ENCODE measurements at regions not wholly inside any gene's neighbourhood (a gene's known extent, or its start where the extent isn't known, plus 50 kb on each side); places are given as distances from the start of the nearest gene placed in this dataset.

- no peak for DNase-seq (ENCODE audit: low spot score)
Measured at GRCh38 chr13:38519229-38519911, 167.5 kb upstream of the FREM2 start.

- DNase-seq (ENCODE audit: low spot score) = no peak
Measured at GRCh38 chr13:38520041-38520440, 166.8 kb upstream of the FREM2 start.

GRCh38 chr13:38527140-38527539 lies 159.7 kb upstream of the FREM2 start:
- DNase-seq (ENCODE audit: low spot score) = no peak

- no peak for DNase-seq (ENCODE audit: low spot score)
Measured at GRCh38 chr13:38528986-38529385, 157.9 kb upstream of the FREM2 start.

GRCh38 chr13:38530492-38530891 lies 156.4 kb upstream of the FREM2 start:
- DNase-seq (ENCODE audit: low spot score) = peak; percentile 6

GRCh38 chr13:38535261-38535660 lies 151.6 kb upstream of the FREM2 start:
- no peak for DNase-seq (ENCODE audit: low spot score)

- DNase-seq (ENCODE audit: low spot score) = no peak
Measured at GRCh38 chr13:38537051-38537450, 149.8 kb upstream of the FREM2 start.

GRCh38 chr13:38538422-38538821 lies 148.5 kb upstream of the FREM2 start:
- no peak for DNase-seq (ENCODE audit: low spot score)

GRCh38 chr13:38539632-38540031 lies 147.2 kb upstream of the FREM2 start:
- no peak for DNase-seq (ENCODE audit: low spot score)

GRCh38 chr13:38542601-38543000 lies 144.3 kb upstream of the FREM2 start:
- peak; percentile 6 for DNase-seq (ENCODE audit: low spot score)

- no peak for DNase-seq (ENCODE audit: low spot score)
Measured at GRCh38 chr13:38543561-38543960, 143.3 kb upstream of the FREM2 start.

- no peak for DNase-seq (ENCODE audit: low spot score)
Measured at GRCh38 chr13:38563739-38564138, 123.1 kb upstream of the FREM2 start.

GRCh38 chr13:38564256-38565150 lies 122.4 kb upstream of the FREM2 start:
- DNase-seq (ENCODE audit: low spot score) = peak; percentile 48

- no peak for DNase-seq (ENCODE audit: low spot score)
Measured at GRCh38 chr13:38566023-38566422, 120.9 kb upstream of the FREM2 start.

GRCh38 chr13:38566519-38566918 lies 120.4 kb upstream of the FREM2 start:
- no peak for DNase-seq (ENCODE audit: low spot score)

- DNase-seq (ENCODE audit: low spot score) = no peak
Measured at GRCh38 chr13:38570706-38571105, 116.2 kb upstream of the FREM2 start.

GRCh38 chr13:38575427-38575826 lies 111.5 kb upstream of the FREM2 start:
- no peak for DNase-seq (ENCODE audit: low spot score)

GRCh38 chr13:38577048-38577447 lies 109.8 kb upstream of the FREM2 start:
- peak; percentile 64 for DNase-seq (ENCODE audit: low spot score)

- peak; percentile 48 for DNase-seq (ENCODE audit: low spot score)
Measured at GRCh38 chr13:38582133-38582532, 104.7 kb upstream of the FREM2 start.

- no peak for DNase-seq (ENCODE audit: low spot score)
Measured at GRCh38 chr13:38590230-38590629, 96.6 kb upstream of the FREM2 start.

- DNase-seq (ENCODE audit: low spot score) = no peak
Measured at GRCh38 chr13:38590796-38591507, 95.9 kb upstream of the FREM2 start.

- peak; percentile 53 for DNase-seq (ENCODE audit: low spot score)
Measured at GRCh38 chr13:38602266-38602665, 84.6 kb upstream of the FREM2 start.
